C4-2B (cell line): ENCODE measurements at regions not wholly inside any gene's neighbourhood (a gene's known extent, or its start where the extent isn't known, plus 50 kb on each side); places are given as distances from the start of the nearest gene placed in this dataset.

Source experiments
- H3K27ac ChIP-seq: fragments of 450-650 bp; 2 replicates; pipeline ENCODE4 v1.5.1; 2017
- ZFX ChIP-seq: fragments of 450-650 bp; IDR thresholded peaks from 2 replicates; pipeline ENCODE4 v1.6.1; 2017
- TF ChIP-seq, protein P1 (sequence below): fragments of 450-650 bp; conservative IDR thresholded peaks from 2 replicates; pipeline ENCODE4 v1.5.1; 2017; ENCODE audit warnings: mild to moderate bottlenecking

DNA sequence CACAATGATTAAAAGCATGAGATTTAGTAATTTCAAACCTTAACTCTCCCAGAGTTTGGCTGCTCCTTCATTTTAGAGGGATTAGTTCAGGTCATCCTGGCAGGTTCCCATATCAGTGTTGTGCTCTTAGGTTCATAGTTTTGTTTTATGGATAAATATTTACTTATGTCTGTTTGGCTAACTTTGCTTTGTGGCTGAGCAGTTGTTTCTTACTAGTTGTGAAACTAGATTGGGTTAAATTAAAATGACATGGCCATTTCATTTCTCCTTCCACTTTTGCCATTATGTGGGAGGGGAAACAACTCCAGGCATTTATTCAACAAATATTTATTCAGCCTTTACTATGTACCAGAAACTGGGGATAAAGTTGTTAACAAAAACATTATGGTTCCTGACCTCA is 158.8 kb downstream of the TMTC3 start:
- no peak overlapping the region for H3K27ac ChIP-seq
- TF ChIP-seq, protein P1, sequence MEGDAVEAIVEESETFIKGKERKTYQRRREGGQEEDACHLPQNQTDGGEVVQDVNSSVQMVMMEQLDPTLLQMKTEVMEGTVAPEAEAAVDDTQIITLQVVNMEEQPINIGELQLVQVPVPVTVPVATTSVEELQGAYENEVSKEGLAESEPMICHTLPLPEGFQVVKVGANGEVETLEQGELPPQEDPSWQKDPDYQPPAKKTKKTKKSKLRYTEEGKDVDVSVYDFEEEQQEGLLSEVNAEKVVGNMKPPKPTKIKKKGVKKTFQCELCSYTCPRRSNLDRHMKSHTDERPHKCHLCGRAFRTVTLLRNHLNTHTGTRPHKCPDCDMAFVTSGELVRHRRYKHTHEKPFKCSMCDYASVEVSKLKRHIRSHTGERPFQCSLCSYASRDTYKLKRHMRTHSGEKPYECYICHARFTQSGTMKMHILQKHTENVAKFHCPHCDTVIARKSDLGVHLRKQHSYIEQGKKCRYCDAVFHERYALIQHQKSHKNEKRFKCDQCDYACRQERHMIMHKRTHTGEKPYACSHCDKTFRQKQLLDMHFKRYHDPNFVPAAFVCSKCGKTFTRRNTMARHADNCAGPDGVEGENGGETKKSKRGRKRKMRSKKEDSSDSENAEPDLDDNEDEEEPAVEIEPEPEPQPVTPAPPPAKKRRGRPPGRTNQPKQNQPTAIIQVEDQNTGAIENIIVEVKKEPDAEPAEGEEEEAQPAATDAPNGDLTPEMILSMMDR, result no peak
- TF ChIP-seq ZFX, result no peak

DNA sequence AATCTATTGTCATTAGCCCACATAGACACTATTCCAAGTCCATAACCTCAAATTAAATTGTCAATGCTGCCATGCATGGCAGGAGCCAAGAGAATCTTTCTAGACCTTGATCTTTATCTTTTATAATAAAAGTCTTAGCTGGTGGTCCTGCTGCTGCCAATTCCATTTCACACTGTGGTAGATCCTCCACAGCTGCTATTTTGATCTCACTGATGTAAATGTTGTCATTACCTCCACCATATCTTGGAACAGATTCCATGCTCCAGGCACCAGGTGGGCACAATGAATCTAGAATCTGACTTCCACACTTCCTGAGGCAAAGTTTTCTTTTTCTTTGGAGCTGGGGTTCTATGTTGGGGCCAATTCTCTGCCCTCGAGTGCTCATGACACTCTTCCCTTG is 161.2 kb downstream of the TMTC3 start:
- no peak for TF ChIP-seq ZFX
- TF ChIP-seq, protein P1, result no peak
- no peak overlapping the region for H3K27ac ChIP-seq

DNA sequence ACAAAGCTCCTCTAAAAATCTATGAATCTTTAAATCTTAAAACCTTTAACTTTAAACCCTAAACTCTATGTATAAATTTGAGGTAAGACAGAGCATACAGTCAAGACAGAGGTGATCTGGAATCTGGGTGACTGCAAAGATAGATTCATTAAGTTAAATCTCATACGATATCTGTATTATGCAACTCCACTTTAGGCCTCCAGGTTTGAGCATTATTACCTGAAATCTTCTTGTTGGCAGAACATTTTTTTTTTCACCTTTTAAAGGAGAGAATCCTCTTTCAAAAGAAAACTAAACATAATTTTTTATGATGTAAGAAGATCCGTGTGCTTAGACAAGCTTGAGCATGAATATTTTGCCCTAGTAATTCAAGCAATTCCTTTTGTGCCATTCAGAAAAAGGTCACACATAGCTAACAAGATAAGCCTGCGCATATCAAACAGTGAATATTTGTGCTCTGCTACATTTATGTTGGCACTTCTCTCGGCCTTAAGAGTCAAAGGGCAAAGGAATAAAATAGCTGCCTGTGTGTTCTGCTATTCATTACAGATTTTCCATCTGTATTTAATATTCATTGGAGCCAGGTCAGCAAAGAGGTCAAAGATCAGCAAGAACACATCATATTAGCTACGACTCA is 163.3 kb downstream of the TMTC3 start:
- TF ChIP-seq, protein P1, result no peak; the same call in 1 of the 2 replicates
- no peak for TF ChIP-seq ZFX
- H3K27ac ChIP-seq, result no peak overlapping the region

DNA sequence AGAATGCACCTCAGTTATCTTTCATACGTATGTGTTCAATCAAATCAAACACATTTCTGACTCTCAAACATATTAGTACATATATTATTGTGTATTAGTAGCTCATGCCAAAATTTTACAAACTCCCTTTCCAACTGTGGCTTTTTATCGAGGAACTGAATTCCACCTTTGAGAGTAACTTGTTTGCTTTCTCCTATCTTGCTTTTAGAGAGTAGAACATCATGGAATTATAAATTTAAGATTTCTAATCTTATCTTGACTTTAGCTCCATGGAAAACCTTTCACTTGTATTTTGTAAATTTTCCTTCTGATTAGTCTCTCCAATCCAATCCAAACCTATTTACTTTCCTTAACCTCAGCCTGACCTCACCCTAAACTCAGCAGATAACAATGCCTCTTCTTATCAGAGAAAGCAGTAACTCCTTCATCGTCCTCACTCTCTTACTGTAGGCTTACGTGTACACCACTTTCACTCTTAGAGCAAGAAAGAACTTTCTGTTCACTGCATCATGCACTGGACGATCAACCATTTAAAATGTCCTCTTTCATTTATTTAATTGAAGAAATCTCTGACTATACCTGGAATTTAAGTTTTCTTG is 164.5 kb downstream of the TMTC3 start:
- H3K27ac ChIP-seq, result no peak overlapping the region
- TF ChIP-seq, protein P1, result no peak
- TF ChIP-seq ZFX, result no peak

DNA sequence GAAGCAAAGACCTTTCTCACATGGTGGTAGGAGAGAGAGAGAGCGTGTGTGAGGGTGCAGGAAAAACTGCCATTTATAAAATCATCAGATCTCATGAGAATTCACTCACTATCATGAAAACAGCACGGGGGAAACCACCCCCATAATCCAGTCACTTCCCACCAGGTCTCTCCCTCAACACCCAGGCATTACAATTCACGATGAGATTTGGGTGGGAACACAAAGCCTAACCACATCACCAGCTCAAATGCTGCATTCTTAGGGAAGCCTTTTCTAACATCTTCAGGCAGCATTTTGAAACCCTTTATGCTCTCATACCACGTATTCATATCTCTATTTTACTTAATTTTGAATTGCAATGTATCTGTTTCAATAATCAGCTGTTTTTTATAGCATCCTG is 165.9 kb downstream of the TMTC3 start:
- TF ChIP-seq, protein P1, result no peak
- TF ChIP-seq ZFX, result no peak
- H3K27ac ChIP-seq, result no peak overlapping the region

DNA sequence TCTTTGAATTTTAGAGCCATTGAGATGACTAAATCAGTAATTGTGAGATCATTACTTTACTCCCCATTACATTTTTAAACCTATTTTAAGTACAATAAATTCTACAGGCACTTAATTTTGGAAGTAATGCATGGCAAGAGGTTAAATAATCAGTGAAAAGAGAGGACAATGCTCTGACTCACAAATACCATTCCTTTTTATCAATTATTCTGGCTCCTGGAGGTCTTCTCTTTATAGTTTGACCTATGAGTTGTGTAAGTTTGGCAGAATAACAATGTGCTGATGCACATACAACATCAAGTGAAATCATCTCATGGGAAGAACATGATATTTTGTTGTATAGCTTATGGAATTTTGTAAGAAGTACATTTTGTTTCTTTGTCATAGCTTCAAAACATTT is 166.7 kb downstream of the TMTC3 start:
- no peak for TF ChIP-seq ZFX
- TF ChIP-seq, protein P1, result no peak
- no peak overlapping the region for H3K27ac ChIP-seq

DNA sequence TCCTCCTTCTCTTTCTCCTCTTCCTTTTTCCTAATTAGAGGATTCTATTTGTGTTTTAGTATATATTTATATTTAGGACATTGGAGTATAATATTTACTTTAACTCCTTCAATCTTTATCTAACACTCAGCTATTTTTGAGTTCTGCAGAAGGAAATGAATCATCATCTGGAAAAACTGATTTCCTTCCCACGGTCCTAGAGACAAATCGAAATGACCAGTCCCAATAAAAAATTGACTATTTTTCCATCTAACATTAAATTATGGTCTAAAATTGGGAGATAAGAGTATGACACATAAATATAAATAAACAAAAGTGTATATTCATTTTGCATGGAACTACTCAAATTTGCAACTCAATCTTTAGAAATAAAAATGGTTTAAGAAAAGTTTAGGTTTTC is 167.4 kb downstream of the TMTC3 start:
- H3K27ac ChIP-seq, result no peak overlapping the region
- TF ChIP-seq, protein P1, result no peak
- TF ChIP-seq ZFX, result no peak
